PFSK-1 (cell line): ENCODE measurements at regions not wholly inside any gene's neighbourhood (a gene's known extent, or its start where the extent isn't known, plus 50 kb on each side); places are given as distances from the start of the nearest gene placed in this dataset.

Source experiments
- POLR2AphosphoS5 ChIP-seq: IDR thresholded peaks from 2 replicates; pipeline ENCODE4 v1.6.1; 2012; ENCODE audit warnings: low read depth, mild to moderate bottlenecking, control low read depth, low read length, moderate library complexity
- REST ChIP-seq, 2 experiments: IDR thresholded peaks; 2 replicates each; pipeline versions ENCODE4 v1.6.1 to v1.8.0; 2011 to 2012; ENCODE audit warnings: low read depth in 2 of 2, low read length in 2 of 2, control low read depth in 1 of 2, inconsistent platforms in 1 of 2, mild to moderate bottlenecking in 1 of 2, moderate library complexity in 1 of 2; ENCODE audit not compliant: insufficient read depth in 1 of 2
- SIN3A ChIP-seq: IDR thresholded peaks from 2 replicates; pipeline ENCODE4 v1.6.1; 2012; ENCODE audit warnings: mild to moderate bottlenecking, low read length, moderate library complexity, borderline replicate concordance; ENCODE audit not compliant: insufficient read depth
- TAF1 ChIP-seq: IDR thresholded peaks from 2 replicates; pipeline ENCODE4 v1.6.1; 2012; ENCODE audit warnings: low read length, control low read depth, borderline replicate concordance; ENCODE audit not compliant: insufficient read depth

GRCh38 chr4:4800646-4801408 is 58.6 kb upstream of the MSX1 start:
- no peak for TF ChIP-seq REST (IDR thresholded peaks at IDR 0.05; ENCODE audit: insufficient read depth in 1 of 2, low read depth in 2 of 2, low read length in 2 of 2)
- no peak for TF ChIP-seq POLR2AphosphoS5
- no peak for TF ChIP-seq SIN3A
- TF ChIP-seq TAF1 = no peak
